ENCODE measurements at regions not wholly inside any gene's neighbourhood (a gene's known extent, or its start where the extent isn't known, plus 50 kb on each side); places are given as distances from the start of the nearest gene placed in this dataset.

DNA sequence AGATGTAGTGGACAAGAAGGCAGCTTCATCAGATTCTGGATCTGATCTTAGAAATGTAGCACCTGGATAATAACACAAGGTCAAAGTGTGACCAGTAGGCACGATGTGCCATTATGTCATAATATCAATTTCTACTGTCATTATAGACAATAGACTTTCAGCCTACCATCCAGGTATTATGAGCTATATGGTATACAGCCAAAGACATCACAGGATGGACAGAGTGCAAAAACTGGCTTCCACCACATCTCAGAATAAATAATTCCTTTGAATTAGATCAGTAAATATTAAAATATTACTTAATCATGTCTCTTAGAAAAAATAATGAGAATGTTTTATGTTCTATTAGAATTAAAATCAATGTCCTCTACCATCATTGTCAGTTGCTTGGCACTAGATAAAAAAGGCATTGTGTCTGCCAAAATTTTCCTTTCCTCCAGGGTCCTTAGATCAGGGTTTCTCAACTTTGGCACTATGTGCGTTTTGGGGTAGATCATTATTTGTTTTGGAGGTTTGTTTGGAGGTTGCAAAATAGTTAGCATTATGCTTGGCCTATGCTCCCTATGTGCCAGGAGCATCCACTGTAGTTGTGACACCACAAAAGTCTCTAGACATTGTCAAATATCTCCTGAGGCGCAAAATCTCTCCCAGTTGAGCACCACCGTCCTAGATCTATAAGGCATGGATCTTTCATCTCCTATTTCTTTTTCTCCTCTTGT, 86.7 kb upstream of the NRIP1 start:
- DNase-seq, result no peak

DNA sequence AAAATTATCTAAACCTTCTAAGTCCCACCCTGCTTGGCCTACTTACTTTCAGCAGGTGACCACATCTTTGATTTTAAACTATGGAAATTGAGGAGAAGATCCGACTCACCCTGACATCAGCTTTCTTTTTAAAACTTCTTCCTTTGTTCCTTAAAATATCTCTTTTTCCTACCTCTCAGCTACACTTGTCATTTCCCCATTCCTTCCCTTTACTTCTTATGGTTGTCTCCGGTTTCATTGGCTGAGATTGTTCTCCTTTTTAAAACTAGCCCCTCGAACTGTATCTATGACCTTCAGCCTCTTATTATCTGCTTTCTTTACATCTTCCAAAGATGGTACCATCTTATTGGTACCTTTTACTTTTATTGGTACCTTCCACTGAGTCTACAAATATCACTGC, 87.8 kb upstream of the NRIP1 start:
- no peak for DNase-seq

DNA sequence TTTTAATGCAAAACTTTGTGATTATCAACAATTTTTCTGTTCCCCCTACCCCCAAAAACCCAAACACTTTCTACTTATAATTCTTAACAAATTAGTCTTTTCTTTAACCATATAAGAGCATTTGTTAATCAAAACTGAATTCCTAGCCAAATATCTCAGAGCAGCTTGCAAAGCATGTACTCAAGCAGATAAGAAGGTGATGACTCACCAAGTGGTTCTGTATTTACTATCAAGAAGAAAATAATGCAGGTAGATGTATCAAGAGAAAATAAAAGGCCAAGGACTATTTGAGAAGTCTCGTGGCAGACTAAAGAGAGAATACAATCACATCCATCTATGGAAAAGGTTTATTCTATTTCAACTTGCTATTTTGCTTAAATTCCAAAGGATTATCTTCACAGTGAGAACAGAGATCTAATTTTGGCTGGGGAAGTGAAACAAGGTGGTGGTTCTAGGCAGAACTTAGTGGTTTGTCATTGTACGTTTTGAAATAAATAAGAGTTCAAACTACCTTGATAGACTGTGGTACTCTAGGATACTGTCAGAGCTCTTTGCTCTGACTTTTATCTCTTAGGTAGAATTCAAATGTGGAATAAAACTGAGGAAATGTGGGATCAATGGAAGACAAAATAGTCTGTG, 94.7 kb upstream of the NRIP1 start:
- no peak for DNase-seq

DNA sequence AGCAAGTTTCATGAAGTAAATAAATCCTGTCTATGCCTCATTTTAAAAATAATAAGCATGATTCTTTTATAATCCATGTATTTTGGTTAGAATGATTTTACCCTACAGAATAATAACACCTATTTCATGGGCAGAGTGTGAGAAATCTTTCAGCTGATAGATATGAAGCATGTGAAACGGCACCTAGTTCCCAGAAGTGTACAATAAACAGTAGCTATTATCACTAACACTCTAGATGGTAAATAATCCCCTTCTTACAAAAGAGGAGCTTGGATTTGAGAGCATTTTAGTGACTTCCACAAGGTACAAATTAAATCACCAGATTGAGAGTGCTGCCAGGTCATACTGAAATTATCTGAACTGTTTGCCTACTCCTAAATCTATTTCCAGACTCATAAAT, 95.3 kb upstream of the NRIP1 start:
- DNase-seq, result no peak

DNA sequence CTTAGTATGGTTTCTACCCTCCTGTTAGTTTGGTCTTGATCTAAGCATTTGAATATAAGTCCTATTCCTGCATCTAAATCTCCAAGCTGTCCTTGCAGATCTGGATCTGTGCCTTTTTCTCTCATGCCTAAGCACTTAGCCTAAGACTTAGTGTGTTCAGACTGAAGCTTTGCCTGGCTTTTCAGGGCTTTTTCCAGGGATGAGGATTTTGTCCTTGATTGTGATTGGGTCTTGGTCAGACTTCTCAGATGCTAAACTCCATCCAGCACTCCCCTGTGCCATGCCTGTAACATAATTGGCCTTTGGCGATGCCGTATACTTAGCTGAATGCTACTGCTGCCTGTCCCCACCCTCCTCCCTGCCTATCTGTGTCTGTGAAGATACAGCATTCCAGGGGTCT, 98.1 kb upstream of the NRIP1 start:
- no peak for DNase-seq

DNA sequence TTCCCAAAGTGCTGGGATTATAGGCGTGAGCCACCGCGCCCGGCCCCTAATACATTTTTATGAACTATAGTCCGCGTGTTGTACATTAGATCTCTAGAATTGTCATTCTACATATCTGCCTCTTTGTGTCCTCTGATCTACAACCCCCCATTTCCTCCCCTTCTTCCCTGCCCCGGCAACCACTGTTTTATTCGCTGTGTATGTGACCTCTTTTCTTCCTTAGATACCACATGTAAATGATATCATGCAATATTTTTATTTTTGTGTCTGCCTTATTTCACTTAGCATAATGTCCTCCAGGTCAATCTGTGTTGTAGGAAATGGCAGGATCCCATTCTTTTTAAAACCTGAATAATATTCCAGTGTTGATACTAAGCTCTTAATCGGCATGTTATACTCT, 99.5 kb upstream of the NRIP1 start:
- no peak for DNase-seq

DNA sequence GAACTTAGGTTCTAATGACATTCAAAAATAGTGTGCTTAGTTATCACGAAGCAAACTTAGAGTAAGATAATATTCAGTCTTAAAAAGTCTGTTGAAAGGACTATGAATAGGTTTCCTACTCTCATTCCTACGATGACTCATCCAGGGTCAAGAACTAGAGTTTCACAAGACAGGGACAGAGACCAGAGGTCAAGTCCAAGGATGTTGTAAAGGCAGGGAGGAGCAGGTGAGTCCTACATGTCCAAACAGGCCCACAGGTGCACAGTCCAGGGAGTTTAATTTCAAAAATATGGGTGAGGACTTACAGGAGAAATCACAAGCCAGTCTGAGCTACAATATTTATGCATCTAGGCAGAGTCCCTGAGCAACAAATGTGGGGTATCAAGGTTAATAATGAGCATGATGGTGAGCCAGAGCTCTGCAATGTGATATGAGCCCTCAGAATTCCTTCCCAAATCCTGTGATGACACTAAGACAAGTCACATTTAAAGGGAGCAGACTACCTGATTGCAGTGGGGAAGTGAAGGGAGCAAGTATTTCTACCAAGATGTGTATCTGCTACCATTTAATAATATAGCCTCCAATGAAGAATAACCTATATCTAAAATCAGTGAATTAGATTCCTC, 100.0 kb upstream of the NRIP1 start:
- DNase-seq, result no peak

DNA sequence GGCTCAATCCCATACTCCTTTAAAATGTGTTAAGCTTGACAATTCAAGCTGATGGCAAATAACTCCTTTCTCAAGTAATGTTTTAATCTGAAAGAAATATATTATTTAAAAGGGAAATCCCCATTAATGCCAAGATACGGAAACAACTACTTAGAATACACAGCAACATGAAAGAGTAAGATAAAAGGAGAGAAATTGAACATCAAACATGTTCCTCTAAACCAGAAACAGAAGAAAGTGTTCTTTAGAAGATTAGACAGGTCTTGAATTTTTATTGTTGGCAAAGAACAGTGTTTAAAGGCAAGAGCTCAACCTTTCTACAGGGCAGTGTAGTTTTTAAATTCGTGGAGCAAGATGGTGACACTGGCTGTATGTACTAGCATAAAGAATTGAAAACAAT, 105.8 kb upstream of the NRIP1 start:
- no peak for DNase-seq

DNA sequence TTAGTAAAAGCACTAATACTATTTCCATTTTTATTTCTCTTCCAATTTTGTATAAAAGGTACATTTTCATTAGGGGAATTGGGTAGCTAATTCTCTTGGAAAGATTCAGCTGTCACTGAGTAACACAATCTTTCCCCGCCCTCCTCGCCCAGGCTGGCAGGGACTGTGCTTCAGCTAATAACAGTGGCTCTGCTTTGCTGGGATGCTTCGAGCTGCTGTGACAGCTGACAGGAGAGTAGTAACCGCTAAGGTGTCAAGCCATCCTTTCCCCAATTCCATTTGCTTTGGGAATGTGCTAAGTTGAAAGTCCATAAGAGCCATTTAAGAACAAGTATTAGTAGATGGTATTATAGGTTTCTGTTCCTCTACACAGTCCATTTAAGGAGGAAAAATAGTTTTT, 106.7 kb upstream of the NRIP1 start:
- no peak for DNase-seq

DNA sequence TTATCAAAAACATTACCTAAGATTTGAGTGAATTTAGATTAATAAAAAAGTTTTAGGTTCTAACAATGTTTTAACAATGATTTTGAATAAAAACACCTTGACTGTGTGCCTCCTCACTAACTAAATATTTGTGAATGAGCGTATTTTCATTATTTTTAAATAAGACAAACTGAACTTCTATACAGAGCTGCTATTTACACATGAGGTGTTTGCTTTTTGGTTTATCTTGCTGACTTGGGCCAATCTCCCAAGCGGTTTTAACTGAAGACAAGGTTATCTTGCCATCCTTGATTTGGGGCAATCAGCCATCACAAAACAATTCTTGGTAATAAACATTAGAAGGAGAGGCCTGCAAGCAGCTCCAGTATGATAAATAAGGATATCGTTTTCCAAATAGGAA, 108.2 kb upstream of the NRIP1 start:
- no peak for DNase-seq

DNA sequence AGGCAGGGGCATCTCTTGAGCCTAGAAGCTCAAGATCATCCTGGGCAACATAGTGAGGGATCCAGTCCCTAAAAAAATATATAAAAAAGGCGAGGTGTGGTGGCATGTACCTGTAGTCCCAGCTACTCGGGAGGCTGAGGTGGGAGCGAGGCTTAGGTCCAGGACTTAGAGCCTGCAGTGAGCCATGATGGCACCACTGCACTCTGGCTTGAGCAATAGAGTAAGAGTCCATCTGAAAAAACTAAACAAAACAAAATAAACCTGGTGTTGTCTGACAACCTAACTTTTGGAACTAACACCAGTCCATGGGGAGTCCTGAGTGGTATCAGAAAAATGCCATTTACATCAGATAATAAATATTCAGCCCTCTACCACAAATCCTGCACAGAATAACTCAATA, 110.1 kb upstream of the NRIP1 start:
- no peak for DNase-seq

DNA sequence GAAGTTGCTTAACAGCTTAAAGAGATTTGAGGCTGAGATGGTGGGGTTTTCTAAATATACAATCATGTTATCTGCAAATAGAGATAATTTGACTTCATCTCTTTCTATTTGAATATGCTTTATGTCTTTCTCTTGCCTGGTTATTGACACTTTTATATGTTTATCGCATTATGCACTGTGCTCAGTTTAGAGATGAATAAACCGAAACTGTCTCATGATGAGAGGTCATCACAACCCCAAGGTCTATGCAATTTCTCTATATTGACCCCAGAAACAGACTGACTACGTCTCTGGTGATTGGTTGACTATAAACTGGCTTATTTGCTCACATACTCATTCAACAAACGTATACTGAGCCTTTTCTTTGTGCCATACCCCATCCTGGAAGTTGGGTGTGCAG, 117.9 kb upstream of the NRIP1 start:
- no peak for DNase-seq

DNA sequence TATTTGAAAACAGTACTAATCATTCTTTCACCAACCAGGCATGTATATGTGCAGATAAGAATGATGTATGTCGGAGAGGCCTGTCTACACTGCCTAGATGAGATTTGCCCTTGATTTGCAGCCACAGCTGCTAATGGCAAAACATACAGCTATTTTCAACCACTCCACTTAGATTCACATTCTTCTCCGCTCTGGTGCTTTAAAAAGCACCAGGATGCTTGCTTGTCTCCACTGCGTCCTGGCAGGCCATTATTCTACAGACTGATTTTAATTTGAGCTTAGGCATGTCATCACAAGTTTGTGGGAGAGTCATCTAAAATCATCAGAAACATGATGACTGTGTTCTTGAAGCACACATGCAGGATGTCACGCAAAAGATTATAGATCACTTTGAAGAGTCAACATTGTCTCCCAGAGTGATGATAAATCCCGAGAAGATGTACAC, 119.0 kb upstream of the NRIP1 start:
- no peak for DNase-seq

DNA sequence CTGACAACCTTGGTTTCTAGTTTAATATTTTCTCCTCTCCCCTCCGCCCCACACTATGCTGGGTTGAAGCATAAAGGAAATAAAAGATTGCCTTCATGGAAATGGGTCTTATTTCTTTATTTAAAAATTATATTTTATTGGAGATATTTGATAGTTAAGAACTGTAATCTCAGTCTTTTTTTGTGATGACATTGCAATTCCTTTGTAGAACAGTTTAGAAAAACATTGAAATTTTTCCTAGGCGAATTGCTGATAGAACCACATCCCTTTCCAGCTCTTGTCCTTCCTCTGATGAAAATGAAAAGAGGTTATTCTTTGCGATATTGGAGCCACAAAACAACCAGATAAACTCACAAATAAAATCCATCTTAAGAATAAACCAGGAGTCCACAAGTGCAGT, 125.6 kb upstream of the NRIP1 start:
- no peak for DNase-seq

DNA sequence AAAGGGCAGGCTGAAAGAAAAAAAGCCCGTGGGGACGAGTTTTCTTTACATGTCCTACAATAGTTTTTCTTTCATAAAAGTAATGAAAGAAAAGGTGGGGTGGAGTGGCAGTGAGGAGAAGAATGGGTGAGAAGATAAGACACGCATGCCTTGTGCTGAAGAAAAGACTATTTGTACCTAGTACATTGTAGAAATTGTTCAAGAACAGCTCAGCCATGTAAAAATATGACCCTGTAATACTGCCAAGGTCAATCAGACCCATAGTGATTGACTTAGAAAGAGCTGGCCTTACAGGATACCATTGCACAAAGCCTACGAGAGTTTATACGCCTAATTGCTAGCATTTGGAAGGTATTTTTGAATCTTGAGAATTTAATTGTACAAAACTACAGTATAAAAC, 126.0 kb upstream of the NRIP1 start:
- DNase-seq, result no peak

DNA sequence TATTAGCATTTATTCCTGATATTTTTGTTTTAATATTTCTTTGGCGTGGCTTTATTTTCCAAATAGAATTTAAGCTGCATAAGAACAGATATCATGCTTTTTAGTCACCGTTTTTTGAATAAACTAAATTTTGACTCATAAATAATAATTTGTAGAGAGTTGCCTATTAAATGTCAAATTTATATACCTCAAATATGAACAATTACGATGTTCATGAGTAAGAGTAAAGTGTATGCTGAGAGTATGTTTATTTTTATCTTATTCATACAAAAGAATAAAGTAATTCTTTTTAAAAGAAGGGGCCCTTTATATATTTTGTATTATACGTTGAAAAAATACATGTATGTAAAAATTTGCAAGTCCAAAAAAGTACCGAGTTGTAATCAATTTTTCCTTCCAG, 126.5 kb upstream of the NRIP1 start:
- no peak for DNase-seq

DNA sequence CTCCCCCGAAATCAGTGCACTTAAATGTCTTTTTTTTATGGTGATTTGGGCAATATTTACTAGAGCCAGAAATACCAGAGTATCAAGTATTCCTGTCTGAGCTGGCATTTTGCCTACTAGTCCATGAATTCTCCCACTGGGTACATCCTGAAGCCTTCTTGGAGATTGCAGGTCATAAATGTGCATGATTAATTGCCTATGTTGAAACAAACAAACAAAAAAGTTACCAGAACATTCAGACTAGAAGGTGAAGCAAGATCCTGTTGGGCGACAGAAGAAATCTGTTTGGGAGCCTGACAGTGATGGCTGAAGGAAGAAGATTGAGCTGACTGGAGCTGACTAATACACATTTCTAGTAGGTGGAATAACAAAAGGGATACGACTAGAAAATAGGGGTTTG, 127.4 kb upstream of the NRIP1 start:
- no peak for DNase-seq

DNA sequence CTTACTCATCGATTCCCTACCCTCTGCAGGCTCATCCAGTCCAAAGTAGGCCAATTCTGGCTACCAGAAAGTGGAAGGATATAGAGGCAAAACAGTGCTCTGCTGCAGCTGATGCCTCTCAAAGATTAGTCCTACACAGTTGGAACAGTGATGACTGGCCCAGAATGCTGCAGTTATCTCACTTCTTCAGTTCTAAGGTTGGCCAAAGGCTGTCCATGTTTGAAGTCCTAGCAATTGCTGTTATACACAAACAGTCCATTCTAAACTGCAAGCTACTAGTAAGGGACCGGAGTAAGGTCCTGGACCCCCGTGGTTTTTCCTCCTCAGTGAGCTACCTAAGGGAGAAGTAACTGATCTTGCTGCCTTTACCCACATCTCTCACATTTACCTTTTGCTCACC, 129.1 kb upstream of the NRIP1 start:
- DNase-seq, result no peak

DNA sequence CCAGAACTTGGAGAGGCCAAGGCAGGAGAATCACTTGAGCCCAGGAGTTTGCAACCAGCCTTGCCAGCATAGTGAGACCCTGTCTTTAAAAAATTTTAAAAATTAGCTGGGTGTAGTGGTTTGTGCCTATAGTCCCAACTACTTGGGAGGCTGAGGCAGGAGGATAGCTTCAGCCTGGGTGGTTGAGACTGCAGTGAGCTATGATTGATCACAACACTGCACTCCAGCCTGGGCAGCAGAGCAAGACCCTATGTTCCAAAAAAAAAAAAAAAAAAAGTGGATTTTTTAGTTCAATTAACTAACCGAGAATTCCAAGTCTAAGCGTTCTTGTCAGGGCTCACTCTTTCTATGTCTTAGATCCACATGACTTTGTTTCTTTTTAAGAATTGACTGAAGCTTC, 130.3 kb upstream of the NRIP1 start:
- no peak for DNase-seq

DNA sequence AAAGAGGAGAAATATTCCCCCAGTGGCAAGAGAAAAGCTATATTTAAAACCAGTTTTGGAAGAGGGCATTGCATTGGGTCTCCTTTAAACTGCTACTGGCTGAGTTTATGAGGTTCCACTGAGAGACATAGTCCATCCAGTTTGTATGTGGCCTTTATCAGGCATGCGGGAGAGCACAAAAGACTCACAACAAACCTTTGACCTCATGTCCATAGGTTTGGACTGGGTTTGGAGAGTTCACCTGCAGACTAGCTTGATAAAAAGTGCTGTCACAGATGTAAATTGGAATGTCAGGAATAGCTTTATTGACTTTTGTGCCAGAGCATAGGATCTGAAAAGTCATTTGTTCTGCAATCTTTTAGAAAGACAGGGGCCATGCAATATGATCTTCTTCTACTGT, 131.0 kb upstream of the NRIP1 start:
- DNase-seq, result no peak

DNA sequence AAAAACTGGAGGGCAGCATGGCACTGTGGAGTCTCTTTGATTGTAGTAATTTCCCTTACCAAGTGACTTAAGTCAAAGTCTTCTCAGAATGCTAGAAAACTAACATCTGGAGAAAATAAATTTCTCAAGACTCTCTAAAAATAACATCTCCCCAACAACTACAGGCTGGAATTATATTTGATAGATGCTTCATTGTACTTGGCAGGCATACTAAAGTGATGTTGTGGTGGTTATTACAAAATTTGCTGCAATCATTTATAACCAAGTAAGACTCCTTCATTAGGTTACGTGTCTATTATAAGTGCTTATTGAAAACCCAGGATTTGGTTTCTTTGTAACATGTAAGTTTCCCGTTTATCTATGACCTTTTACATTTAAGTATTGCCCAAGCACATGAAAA, 132.9 kb upstream of the NRIP1 start:
- no peak for DNase-seq

DNA sequence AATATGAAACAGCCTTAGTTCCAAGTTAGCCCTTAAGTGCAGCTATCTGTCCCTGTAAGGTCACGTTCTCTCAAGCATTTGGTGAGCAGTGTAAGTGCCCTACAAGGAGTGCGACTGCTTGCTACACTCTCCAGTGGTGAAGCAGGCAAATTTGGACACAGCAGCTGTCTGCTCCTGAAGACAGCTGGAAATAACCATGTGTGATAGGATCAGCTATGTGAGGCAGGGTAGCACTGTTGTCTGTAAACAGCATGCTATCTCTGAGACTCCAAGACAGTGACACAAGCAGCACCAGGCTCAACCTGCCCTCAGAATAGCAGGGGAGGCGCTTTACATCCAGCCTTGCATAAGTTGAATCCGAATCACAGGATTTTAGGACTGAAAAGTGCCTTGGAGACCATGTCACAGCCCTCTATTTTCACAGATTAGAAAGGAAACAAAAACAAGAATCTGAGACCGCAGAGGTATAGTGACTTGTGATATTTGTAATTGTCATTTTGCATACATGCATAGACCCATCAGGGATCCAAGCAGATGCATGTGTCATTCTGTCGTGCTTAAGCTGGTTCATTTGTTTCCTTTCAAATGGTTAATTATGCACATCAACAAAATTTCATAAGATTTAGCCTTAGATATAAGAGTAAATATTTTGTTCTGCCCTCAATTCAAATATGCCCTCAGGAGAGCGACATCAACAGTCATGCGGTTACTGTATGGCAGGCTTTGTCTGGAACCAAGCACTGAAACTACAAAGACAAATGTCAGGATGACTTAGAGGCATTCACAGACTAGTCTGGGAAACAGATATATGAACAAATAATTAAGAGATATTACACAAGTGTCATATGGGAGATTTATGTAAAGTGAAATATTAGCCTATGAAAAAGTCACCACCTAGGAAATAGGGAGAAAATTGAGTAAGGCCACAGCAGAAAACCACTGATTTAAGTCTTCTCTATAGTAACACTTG, 134.9 kb upstream of the NRIP1 start:
- DNase-seq, result no peak

DNA sequence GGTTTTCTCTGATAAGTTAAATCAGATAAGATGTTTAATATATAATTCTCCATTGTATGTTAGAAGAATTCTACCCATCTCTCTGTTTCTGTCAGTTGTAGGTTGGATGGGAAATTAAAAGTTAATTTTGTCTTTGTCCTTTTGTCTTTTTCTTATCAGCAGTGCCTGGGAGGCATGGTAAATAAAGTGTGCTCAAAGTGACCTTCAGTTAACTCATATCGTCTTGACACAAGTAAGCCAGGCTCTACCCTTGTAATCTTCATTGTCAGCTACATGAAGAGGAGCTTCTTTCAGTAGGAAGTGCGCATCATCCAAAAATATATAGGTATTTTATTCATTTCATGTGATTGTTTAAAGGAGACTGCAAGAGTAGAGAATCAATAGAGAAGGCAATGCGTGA, 138.9 kb upstream of the NRIP1 start:
- DNase-seq, result no peak
